ENCODE measurements at regions not wholly inside any gene's neighbourhood (a gene's known extent, or its start where the extent isn't known, plus 50 kb on each side); places are given as distances from the start of the nearest gene placed in this dataset.
A peak's percentile ranks its signal among the peaks of the same experiment; 100 is the strongest.

GRCh38 chr2:18309188-18309587, 251.3 kb downstream of the RDH14 start:
- no peak overlapping the region for H3K4me3 ChIP-seq
- H3K27me3 ChIP-seq, result no peaks in the 10 kb centered on the region
- no peak for TF ChIP-seq CTCF (IDR thresholded peaks at IDR 0.05)
- no peak for TF ChIP-seq POLR2A (IDR thresholded peaks at IDR 0.05)
- no peak for ATAC-seq
- intact Hi-C loops (cut with DNase I), result no loop called here
- peaks cover 0 to 4% (median 0%) of the 10 kb centered on the region in 12 donors for H3K4me1 ChIP-seq
- H3K27ac ChIP-seq, result no peak overlapping the region
- DNase-seq, result no peak
- H3K9me3 ChIP-seq, result peaks cover 0 to 9% (median 0%) of the 10 kb centered on the region in 12 donors
- no peaks in the 10 kb centered on the region for H3K36me3 ChIP-seq

GRCh38 chr2:18304849-18305248, 255.6 kb downstream of the RDH14 start:
- no peak overlapping the region for H3K4me3 ChIP-seq
- intact Hi-C loops (cut with DNase I), result no loop called here
- 79 to 91% (median 88%) methylated on average over 3 of the region's 3 CpGs for WGBS, 4 donors

GRCh38 chr2:18301421-18302139, 258.9 kb downstream of the RDH14 start:
- H3K9me3 ChIP-seq, result no peaks in the 10 kb centered on the region
- no peaks in the 10 kb centered on the region for H3K36me3 ChIP-seq
- no peak overlapping the region for H3K4me3 ChIP-seq
- ATAC-seq (no peak), DNase-seq (no peak)
- H3K27me3 ChIP-seq, result no peaks in the 10 kb centered on the region
- TF ChIP-seq POLR2A (IDR thresholded peaks at IDR 0.05) (no peak), CTCF (IDR thresholded peaks at IDR 0.05) (no peak)
- intact Hi-C loops (cut with DNase I), result no loop called here
- H3K4me1 ChIP-seq, result peaks cover 0 to 2% (median 0%) of the 10 kb centered on the region in 12 donors
- 88 to 94% (median 94%) methylated on average over 2 of the region's 2 CpGs for WGBS, 4 donors
- no peak overlapping the region for H3K27ac ChIP-seq

More at GRCh38 chr2:18304849-18305248, 255.6 kb downstream of the RDH14 start:
- H3K4me1 ChIP-seq, result no peaks in the 10 kb centered on the region
- no peaks in the 10 kb centered on the region for H3K36me3 ChIP-seq
- TF ChIP-seq POLR2A (IDR thresholded peaks at IDR 0.05), result no peak
- no peaks in the 10 kb centered on the region for H3K27me3 ChIP-seq
- ATAC-seq (no peak), DNase-seq (no peak)
- H3K9me3 ChIP-seq, result peaks cover 0 to 8% (median 0%) of the 10 kb centered on the region in 12 donors
- no peak overlapping the region for H3K27ac ChIP-seq

- Histone ChIP-seq H3K9me3 (no peaks in the 10 kb centered on the region), H3K4me3 (no peak overlapping the region), H3K27me3 (no peaks in the 10 kb centered on the region), H3K36me3 (no peaks in the 10 kb centered on the region), H3K4me1 (peaks cover 0 to 2% (median 0%) of the 10 kb centered on the region in 12 donors), H3K27ac (peak overlapping the region in 2 of 12 donors; percentile 32 to 42)
- peak in 3 of 4 donors; percentile 56 to 94 (median 77) for ATAC-seq
- DNase-seq, result peak in 3 of 5 donors; percentile 20 to 28 (median 24)
- TF ChIP-seq POLR2A (IDR thresholded peaks at IDR 0.05) (no peak), CTCF (IDR thresholded peaks at IDR 0.05) (no peak)
- 55 to 63% (median 57%) methylated on average over 9 of the region's 9 CpGs for WGBS, 4 donors
- intact Hi-C loops (cut with DNase I), result no loop called here
Observed at GRCh38 chr2:18299423-18300212, 260.8 kb downstream of the RDH14 start.
